ENCODE measurements at regions not wholly inside any gene's neighbourhood (a gene's known extent, or its start where the extent isn't known, plus 50 kb on each side); places are given as distances from the start of the nearest gene placed in this dataset.

DNA sequence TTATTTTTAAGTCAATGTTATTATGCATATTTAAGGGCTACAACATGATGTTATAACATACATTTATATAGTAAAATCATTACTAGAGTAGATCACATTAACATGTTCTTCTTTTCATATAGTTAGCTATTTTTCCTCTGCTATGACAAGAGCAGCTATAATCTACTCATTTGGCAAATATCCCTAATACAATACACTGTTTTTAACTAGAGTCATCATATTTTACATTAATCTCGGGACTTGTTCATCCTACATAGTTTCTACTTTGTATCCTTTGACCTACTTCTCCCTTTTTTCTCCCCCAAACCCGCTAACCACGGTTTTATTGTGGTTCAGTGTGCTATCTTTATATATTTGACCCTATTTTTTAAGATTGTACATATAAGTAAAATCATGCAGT lies 249.0 kb downstream of the EPM2A start:
- Histone ChIP-seq H3K27ac (ENCODE audit: low read length) (no peak overlapping the region), H3K9me3 (ENCODE audit: control insufficient read depth in 1 of 2, low read length in 2 of 2) (no peaks in the 10 kb centered on the region), H3K4me3 (ENCODE audit: low read depth in 1 of 2, low read length in 2 of 2) (no peak overlapping the region), H3K27me3 (ENCODE audit: low read depth, low read length) (no peaks in the 10 kb centered on the region), H3K36me3 (ENCODE audit: control insufficient read depth in 1 of 2, insufficient read depth in 2 of 2, low read length in 2 of 2) (no peaks in the 10 kb centered on the region), H3K4me1 (ENCODE audit: control insufficient read depth in 1 of 2, insufficient read depth in 2 of 2, low read length in 2 of 2) (no peaks in the 10 kb centered on the region)

DNA sequence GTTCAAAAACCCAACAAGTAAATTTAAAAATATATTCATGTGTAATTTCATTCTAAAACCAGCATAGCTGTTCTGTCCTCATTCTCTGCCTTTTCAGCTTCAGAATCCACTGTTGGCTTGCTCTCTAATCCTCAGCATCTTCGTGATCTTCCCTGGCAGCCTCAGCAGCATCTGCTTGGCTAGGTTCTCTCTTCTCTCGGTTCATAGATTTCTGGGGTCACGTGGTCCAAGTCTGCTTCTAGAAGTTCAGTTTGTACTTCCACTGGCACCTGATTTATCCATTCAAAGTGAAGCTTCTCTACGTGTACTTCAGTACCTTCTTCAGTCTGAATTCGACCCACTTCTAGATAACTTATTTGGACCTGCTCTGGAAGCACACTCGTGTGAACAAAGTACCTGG lies 245.7 kb downstream of the EPM2A start:
- Histone ChIP-seq H3K27ac (ENCODE audit: low read length) (no peak overlapping the region), H3K36me3 (ENCODE audit: control insufficient read depth in 1 of 2, insufficient read depth in 2 of 2, low read length in 2 of 2) (no peaks in the 10 kb centered on the region)

DNA sequence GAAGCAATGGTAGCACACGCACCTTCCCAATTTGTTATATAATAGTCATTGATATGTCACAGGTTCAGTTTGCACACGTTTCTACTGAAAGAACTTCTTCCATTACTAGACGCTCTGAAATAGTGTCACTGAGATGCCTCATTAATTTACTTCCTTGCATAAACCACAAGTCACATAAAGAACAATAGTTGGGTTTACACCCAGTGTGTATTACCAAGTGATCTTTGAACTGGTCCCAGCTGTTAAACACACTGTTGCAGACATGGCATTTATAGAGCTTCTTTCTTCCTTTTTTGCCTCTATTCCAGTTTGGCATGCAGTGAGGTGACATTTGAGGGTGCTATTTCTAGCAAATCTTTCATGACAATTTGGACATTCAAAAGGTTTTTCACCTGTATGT lies 245.3 kb downstream of the EPM2A start:
- Histone ChIP-seq H3K9me3 (ENCODE audit: control insufficient read depth in 1 of 2, low read length in 2 of 2) (peaks cover 0 to 12% of the 10 kb centered on the region in 2 donors), H3K27me3 (ENCODE audit: low read depth, low read length) (no peaks in the 10 kb centered on the region), H3K4me3 (ENCODE audit: low read depth in 1 of 2, low read length in 2 of 2) (no peak overlapping the region), H3K36me3 (ENCODE audit: control insufficient read depth in 1 of 2, insufficient read depth in 2 of 2, low read length in 2 of 2) (no peaks in the 10 kb centered on the region), H3K27ac (ENCODE audit: low read length) (no peak overlapping the region), H3K4me1 (ENCODE audit: control insufficient read depth in 1 of 2, insufficient read depth in 2 of 2, low read length in 2 of 2) (no peaks in the 10 kb centered on the region)

More for the DNA sequence above, 245.7 kb downstream of the EPM2A start:
- H3K9me3 ChIP-seq (ENCODE audit: control insufficient read depth in 1 of 2, low read length in 2 of 2): peaks cover 0 to 12% of the 10 kb centered on the region in 2 donors
- H3K4me3 ChIP-seq (ENCODE audit: low read depth in 1 of 2, low read length in 2 of 2): no peak overlapping the region
- H3K4me1 ChIP-seq (ENCODE audit: control insufficient read depth in 1 of 2, insufficient read depth in 2 of 2, low read length in 2 of 2): no peaks in the 10 kb centered on the region
- H3K27me3 ChIP-seq (ENCODE audit: low read depth, low read length): no peaks in the 10 kb centered on the region

DNA sequence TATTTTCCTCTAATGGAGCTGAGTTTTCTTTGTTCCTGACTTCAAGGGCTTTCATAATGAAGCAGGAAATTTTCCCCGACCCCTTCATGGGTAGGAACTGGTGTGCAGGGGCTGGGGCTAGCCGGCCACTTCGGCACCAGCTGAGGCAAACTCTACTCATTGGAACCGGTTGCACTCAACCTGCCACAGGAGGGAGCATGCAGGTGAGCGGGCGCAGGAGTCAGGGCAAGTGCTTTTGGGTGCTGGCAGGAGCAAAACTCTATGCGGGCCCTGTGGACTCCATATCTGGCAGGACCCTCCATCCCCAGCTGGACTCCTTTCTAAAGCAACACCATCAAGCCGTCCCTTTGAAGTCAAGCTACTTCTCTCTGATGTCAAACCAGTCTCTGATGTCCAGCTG lies 244.2 kb downstream of the EPM2A start:
- Histone ChIP-seq H3K9me3 (ENCODE audit: control insufficient read depth in 1 of 2, low read length in 2 of 2) (peaks cover 0 to 13% of the 10 kb centered on the region in 2 donors), H3K27ac (ENCODE audit: low read length) (no peak overlapping the region), H3K4me3 (ENCODE audit: low read depth in 1 of 2, low read length in 2 of 2) (no peak overlapping the region)

DNA sequence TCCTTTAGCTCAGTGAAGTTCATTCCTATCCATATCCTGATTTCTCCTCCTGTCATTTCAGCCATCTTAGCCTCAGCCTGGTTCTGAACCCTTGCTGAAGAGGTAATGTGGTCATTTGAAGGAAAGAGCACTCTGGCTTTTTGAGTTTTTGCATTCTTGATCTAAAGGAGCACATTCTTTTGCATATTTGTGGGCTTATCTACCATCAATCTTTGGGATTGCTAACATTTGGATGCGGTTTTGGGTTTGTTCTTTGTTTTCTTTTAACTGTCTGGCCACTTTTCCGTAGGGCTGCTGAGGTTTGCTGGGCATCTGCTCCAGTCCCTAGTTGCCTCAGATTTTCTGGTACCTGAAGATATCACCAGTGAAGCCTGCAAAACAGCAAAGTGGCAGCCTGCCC lies 238.3 kb downstream of the EPM2A start:
- no peak overlapping the region for H3K4me3 ChIP-seq (ENCODE audit: low read depth in 1 of 2, low read length in 2 of 2)
- H3K4me1 ChIP-seq (ENCODE audit: control insufficient read depth in 1 of 2, insufficient read depth in 2 of 2, low read length in 2 of 2): no peaks in the 10 kb centered on the region
- H3K9me3 ChIP-seq (ENCODE audit: control insufficient read depth in 1 of 2, low read length in 2 of 2): peaks cover 0 to 20% of the 10 kb centered on the region in 2 donors
- no peak overlapping the region for H3K27ac ChIP-seq (ENCODE audit: low read length)
- H3K27me3 ChIP-seq (ENCODE audit: low read depth, low read length): no peaks in the 10 kb centered on the region
- no peaks in the 10 kb centered on the region for H3K36me3 ChIP-seq (ENCODE audit: control insufficient read depth in 1 of 2, insufficient read depth in 2 of 2, low read length in 2 of 2)

More for the DNA sequence above, 244.2 kb downstream of the EPM2A start:
- no peaks in the 10 kb centered on the region for H3K36me3 ChIP-seq (ENCODE audit: control insufficient read depth in 1 of 2, insufficient read depth in 2 of 2, low read length in 2 of 2)
- H3K4me1 ChIP-seq (ENCODE audit: control insufficient read depth in 1 of 2, insufficient read depth in 2 of 2, low read length in 2 of 2): no peaks in the 10 kb centered on the region
- H3K27me3 ChIP-seq (ENCODE audit: low read depth, low read length): no peaks in the 10 kb centered on the region

DNA sequence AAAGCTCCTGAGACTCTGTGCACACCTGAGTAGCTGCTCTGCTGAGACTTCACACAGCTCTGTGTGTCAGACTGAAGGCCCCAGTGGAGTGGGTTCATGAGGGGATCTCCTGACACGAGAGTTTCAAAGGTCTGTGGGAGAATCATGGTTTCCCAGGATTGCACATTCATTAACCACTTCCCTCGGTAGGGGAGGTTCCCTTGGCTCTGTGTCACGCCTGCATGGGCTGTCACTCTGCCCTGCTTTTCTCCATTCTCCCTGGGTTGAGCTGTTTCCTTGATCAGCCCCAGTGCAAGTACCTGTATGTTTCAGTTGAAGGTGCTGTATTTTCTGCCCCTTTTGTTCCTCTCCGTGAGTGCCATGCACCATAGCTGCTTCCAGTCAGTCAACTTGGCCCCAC lies 236.9 kb downstream of the EPM2A start:
- no peak overlapping the region for H3K4me3 ChIP-seq (ENCODE audit: low read depth in 1 of 2, low read length in 2 of 2)

DNA sequence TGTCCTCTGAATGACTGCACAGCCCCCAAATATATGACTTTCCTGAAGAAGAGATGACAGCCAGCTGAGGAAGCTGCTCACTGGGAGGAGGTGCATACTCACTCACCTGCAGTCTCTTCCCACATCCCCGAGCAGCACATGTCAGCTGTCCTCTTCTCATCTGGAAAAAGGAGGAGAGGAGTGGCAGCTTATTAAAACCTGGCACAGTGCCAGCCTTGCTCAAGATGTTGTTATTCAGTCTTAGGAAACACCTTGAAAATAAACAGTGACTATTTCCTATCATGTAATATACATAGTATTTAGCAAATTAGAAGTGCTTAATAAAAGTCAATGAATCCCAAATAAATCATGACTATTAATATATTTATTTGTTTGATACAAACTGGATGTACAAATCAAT lies 232.9 kb downstream of the EPM2A start:
- H3K27me3 ChIP-seq (ENCODE audit: low read depth, low read length): no peaks in the 10 kb centered on the region
- H3K36me3 ChIP-seq (ENCODE audit: control insufficient read depth in 1 of 2, insufficient read depth in 2 of 2, low read length in 2 of 2): no peaks in the 10 kb centered on the region
- H3K4me3 ChIP-seq (ENCODE audit: low read depth in 1 of 2, low read length in 2 of 2): no peak overlapping the region
- peaks cover 0 to 4% of the 10 kb centered on the region in 2 donors for H3K9me3 ChIP-seq (ENCODE audit: control insufficient read depth in 1 of 2, low read length in 2 of 2)
- no peak overlapping the region for H3K27ac ChIP-seq (ENCODE audit: low read length)
- no peaks in the 10 kb centered on the region for H3K4me1 ChIP-seq (ENCODE audit: control insufficient read depth in 1 of 2, insufficient read depth in 2 of 2, low read length in 2 of 2)

More for the DNA sequence above, 236.9 kb downstream of the EPM2A start:
- Histone ChIP-seq H3K27ac (ENCODE audit: low read length) (no peak overlapping the region), H3K36me3 (ENCODE audit: control insufficient read depth in 1 of 2, insufficient read depth in 2 of 2, low read length in 2 of 2) (no peaks in the 10 kb centered on the region), H3K9me3 (ENCODE audit: control insufficient read depth in 1 of 2, low read length in 2 of 2) (peaks cover 0 to 14% of the 10 kb centered on the region in 2 donors), H3K27me3 (ENCODE audit: low read depth, low read length) (no peaks in the 10 kb centered on the region), H3K4me1 (ENCODE audit: control insufficient read depth in 1 of 2, insufficient read depth in 2 of 2, low read length in 2 of 2) (no peaks in the 10 kb centered on the region)

DNA sequence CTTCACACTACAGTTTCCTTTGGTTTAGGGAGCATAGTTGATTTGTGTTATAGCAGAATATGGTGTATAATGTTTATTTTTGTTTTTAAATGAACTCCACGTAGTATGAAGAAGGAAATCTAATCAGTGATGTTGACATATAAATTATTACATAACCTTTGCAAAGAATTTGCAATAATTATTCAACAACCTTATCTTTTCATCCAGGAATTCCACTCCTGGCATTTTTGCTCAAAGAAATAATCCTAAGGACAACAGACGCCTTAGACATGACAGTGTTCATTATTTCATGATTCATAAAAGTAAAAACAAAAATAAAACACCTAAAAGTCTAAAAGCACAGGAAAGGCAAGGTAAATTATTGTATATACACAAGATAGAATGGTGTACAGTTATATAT lies 229.2 kb downstream of the EPM2A start:
- H3K4me3 ChIP-seq (ENCODE audit: low read depth in 1 of 2, low read length in 2 of 2): no peak overlapping the region
- no peak overlapping the region for H3K27ac ChIP-seq (ENCODE audit: low read length)
- H3K9me3 ChIP-seq (ENCODE audit: control insufficient read depth in 1 of 2, low read length in 2 of 2): peaks cover 0 to 33% of the 10 kb centered on the region in 2 donors
- H3K36me3 ChIP-seq (ENCODE audit: control insufficient read depth in 1 of 2, insufficient read depth in 2 of 2, low read length in 2 of 2): no peaks in the 10 kb centered on the region
- H3K27me3 ChIP-seq (ENCODE audit: low read depth, low read length): no peaks in the 10 kb centered on the region
- no peaks in the 10 kb centered on the region for H3K4me1 ChIP-seq (ENCODE audit: control insufficient read depth in 1 of 2, insufficient read depth in 2 of 2, low read length in 2 of 2)

DNA sequence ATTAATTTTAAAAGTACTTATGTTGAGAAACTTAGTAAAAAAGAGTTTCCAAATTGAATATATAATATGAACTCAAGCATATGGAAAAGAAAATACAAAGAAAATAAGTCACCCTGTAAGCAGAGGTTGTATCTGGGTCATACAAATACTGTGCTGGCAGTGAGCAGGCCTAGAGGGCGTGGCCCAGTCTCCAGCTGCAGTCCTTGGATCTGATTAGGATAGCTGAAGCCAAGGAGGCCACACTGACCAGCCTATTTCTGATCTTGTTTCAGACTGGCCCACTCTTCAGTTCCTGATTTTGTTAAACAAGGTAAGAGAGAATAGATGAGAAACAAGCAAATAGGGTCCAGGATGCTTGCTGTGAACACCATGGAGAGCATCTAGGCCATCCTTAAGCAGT lies 228.8 kb downstream of the EPM2A start:
- H3K27me3 ChIP-seq (ENCODE audit: low read depth, low read length): no peaks in the 10 kb centered on the region
- H3K36me3 ChIP-seq (ENCODE audit: control insufficient read depth in 1 of 2, insufficient read depth in 2 of 2, low read length in 2 of 2): no peaks in the 10 kb centered on the region
- H3K27ac ChIP-seq (ENCODE audit: low read length): no peak overlapping the region
- H3K9me3 ChIP-seq (ENCODE audit: control insufficient read depth in 1 of 2, low read length in 2 of 2): peaks cover 0 to 33% of the 10 kb centered on the region in 2 donors
- H3K4me3 ChIP-seq (ENCODE audit: low read depth in 1 of 2, low read length in 2 of 2): no peak overlapping the region
- no peaks in the 10 kb centered on the region for H3K4me1 ChIP-seq (ENCODE audit: control insufficient read depth in 1 of 2, insufficient read depth in 2 of 2, low read length in 2 of 2)

DNA sequence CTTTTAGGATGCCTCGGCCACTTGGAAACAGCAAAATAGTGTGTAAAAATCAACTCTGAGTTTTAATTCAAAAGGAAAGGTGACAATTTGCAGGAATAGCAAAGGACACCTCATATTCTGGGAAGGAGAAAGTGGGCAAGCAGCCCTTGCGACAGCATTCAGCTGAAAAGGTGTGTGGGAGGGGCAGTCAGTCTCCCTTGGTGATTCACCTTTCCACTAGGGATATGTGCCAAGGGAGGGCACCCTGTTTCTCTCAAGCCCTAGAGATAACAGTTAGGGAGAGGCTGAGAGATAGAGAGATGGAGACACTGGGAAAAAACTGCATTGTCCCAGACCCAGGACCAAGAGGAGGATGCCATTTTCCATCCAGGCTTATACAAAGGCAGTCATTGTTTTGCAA lies 228.1 kb downstream of the EPM2A start:
- Histone ChIP-seq H3K27me3 (ENCODE audit: low read depth, low read length) (no peaks in the 10 kb centered on the region), H3K27ac (ENCODE audit: low read length) (no peak overlapping the region), H3K9me3 (ENCODE audit: control insufficient read depth in 1 of 2, low read length in 2 of 2) (peaks cover 0 to 33% of the 10 kb centered on the region in 2 donors), H3K4me1 (ENCODE audit: control insufficient read depth in 1 of 2, insufficient read depth in 2 of 2, low read length in 2 of 2) (no peaks in the 10 kb centered on the region), H3K4me3 (ENCODE audit: low read depth in 1 of 2, low read length in 2 of 2) (no peak overlapping the region), H3K36me3 (ENCODE audit: control insufficient read depth in 1 of 2, insufficient read depth in 2 of 2, low read length in 2 of 2) (no peaks in the 10 kb centered on the region)

DNA sequence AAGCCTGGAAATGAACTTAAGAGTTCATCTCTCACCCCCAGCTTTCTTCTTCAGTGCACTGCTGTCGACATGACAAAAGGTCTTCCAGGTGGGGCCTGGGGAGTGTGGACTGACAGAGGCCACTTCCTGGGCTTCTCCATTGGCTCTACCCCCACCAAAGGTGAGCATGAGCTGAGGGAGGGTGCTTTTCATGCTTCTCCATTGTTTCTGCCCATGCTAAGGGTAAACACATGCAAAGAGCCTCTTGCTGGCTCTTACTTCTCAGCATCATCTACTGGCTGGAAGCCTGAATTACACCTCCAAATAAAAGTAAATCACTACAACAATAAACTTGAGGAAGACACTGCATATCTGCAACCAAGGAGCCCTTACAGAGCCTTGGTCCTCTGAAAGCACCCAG lies 227.2 kb downstream of the EPM2A start:
- peaks cover 0 to 33% of the 10 kb centered on the region in 2 donors for H3K9me3 ChIP-seq (ENCODE audit: control insufficient read depth in 1 of 2, low read length in 2 of 2)
- no peaks in the 10 kb centered on the region for H3K27me3 ChIP-seq (ENCODE audit: low read depth, low read length)
- peak overlapping the region in 1 of 2 donors; percentile 9 for H3K4me3 ChIP-seq (ENCODE audit: low read depth in 1 of 2, low read length in 2 of 2)
- no peaks in the 10 kb centered on the region for H3K36me3 ChIP-seq (ENCODE audit: control insufficient read depth in 1 of 2, insufficient read depth in 2 of 2, low read length in 2 of 2)
- H3K27ac ChIP-seq (ENCODE audit: low read length): no peak overlapping the region
- H3K4me1 ChIP-seq (ENCODE audit: control insufficient read depth in 1 of 2, insufficient read depth in 2 of 2, low read length in 2 of 2): no peaks in the 10 kb centered on the region

DNA sequence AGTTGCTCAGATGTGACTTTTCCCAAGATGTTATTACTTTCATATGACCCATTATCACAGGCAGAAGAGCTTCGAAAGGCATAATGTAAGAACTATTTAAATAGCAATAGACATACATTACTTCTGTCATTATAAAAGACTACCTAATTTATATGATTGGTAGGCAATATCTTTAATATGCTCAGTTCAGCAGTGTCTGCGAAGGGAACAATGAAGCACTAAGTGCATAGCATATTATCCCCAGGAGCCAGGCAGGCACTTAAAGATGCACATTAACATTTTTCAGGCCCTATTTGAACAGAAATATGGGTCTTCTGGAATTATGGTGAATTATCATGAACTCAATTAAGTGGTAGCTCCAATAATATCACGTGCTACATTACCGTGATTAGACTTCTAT lies 217.8 kb downstream of the EPM2A start:
- H3K9me3 ChIP-seq (ENCODE audit: control insufficient read depth in 1 of 2, low read length in 2 of 2): no peaks in the 10 kb centered on the region
- no peaks in the 10 kb centered on the region for H3K27me3 ChIP-seq (ENCODE audit: low read depth, low read length)
- no peaks in the 10 kb centered on the region for H3K4me1 ChIP-seq (ENCODE audit: control insufficient read depth in 1 of 2, insufficient read depth in 2 of 2, low read length in 2 of 2)
- no peaks in the 10 kb centered on the region for H3K36me3 ChIP-seq (ENCODE audit: control insufficient read depth in 1 of 2, insufficient read depth in 2 of 2, low read length in 2 of 2)
- no peak overlapping the region for H3K27ac ChIP-seq (ENCODE audit: low read length)
- no peak overlapping the region for H3K4me3 ChIP-seq (ENCODE audit: low read depth in 1 of 2, low read length in 2 of 2)

All from muscle layer of duodenum (tissue), 2 donors.